ENCODE measurements at regions not wholly inside any gene's neighbourhood (a gene's known extent, or its start where the extent isn't known, plus 50 kb on each side); places are given as distances from the start of the nearest gene placed in this dataset.

GRCh38 chr17:77618173-77618572 lies 340.3 kb upstream of the TNRC6C start:
- TF ChIP-seq CTCF (conservative IDR thresholded peaks at IDR 0.05 in 1 of 2, IDR thresholded peaks at IDR 0.05 in 1 of 2; ENCODE audit: low read depth in 1 of 2, low read length in 2 of 2) (no peak), EZH2 (IDR thresholded peaks at IDR 0.05; ENCODE audit: low read length, missing control alignments) (no peak)
